MV-4-11 (cell line): ENCODE measurements at regions not wholly inside any gene's neighbourhood (a gene's known extent, or its start where the extent isn't known, plus 50 kb on each side); places are given as distances from the start of the nearest gene placed in this dataset.

ENCODE experiments used
- DNase-seq: peaks from one replicate; lab custom pipeline; 2025; lab: John Stamatoyannopoulos, UW

DNA sequence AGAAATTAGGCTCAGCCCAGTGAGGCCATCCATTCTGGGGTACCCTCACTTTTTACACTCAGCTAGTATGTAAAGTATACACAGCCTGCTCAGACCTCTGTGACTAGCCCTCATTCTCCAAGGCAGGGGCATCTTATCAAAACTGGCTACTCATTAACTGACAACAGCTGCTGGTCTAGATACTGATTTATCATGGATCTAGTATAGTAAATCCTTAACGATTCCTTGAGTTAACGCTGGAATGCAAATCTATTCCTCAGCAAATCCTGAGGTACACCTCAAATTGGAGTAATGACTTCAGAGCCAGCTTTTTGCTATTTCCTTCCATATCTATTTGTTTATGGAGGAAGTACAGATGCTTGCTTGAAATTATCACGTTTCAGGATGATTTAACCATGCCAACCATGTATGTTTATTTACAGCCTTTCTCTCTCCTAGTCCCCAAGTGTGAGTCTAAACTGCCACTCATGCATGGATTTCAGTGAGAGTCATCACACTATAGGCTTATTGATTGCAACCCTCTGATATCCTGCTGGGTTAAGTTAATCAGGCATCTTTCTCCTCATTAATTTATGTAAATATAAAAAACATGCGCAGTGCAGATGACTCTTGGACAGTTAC is 70.2 kb upstream of the DOK6 start:
- no peak for DNase-seq

DNA sequence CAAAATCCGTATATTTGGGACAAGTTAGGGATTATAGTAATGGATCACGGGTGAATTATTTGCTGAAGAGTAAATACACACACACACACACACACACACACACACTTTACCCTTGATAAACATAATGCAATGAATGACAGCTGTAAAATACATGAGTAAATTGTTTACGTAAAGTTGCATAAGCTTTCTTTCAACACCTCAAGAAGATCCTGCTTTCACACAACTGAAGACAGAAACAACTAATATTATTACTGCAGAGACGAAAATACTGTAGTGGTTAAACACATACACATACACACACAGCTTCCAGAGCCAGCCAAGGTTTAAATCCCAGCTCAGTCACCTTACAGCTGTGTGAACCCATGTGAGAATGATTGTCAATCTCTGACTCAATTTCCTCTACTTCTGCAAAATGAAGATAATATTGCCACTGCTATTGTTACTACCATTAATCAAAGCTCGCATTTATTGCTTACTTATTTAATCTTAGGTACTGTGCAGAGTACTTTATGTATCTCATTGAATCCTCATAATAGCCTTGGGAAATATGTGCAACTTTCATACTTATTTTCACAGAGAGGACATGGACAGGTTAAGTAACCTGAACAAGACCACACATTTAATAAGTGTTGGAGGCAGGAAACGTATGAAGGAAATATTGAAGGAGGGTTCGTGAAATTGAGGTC is 50.6 kb upstream of the DOK6 start:
- no peak for DNase-seq
